GM18907 (cell line): ENCODE measurements at regions not wholly inside any gene's neighbourhood (a gene's known extent, or its start where the extent isn't known, plus 50 kb on each side); places are given as distances from the start of the nearest gene placed in this dataset.
"Not testable (repeated sequence)": the region's sequence is repeated elsewhere in the genome, so short reads cannot be mapped to it uniquely, and the experiment has no call there.

Source experiments
- ATAC-seq: cut with Tn5 transposase; IDR thresholded peaks from one replicate; pipeline ENCODE4 v1.9.1; 2021; ENCODE audit warnings: mild to moderate bottlenecking, moderate library complexity; ENCODE audit not compliant: unreplicated experiment

DNA sequence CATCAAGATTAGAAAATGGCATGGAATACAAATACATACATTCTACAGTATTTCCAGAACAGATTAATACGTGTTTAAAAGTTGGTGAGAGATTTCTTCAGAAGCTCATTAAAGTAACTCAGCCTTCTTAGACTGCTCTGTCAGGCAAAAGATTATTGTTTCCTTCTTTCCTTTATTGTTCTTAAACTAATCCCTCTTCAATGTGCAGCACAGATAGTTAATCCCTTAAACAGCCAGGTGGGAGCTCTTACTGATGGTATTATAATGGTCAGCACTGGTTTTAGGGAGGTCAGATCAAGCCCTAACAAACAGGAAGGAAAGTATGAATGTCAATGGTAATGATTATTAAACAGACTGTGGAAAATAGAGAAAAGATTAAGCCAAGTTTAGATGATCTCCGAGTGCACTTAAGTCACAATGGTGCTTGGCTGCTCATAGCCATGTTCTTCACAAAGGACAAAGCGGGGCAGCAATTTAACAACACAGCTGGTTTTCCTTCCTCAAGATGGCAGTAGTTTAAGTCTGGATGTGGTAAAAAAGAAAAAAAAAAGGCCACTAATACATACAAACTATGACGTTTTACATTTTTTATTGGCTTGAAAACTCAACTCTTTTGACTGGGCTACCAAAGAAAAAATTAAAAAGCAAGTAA is 992.6 kb downstream of the PCDH9 start:
- no peak for ATAC-seq

DNA sequence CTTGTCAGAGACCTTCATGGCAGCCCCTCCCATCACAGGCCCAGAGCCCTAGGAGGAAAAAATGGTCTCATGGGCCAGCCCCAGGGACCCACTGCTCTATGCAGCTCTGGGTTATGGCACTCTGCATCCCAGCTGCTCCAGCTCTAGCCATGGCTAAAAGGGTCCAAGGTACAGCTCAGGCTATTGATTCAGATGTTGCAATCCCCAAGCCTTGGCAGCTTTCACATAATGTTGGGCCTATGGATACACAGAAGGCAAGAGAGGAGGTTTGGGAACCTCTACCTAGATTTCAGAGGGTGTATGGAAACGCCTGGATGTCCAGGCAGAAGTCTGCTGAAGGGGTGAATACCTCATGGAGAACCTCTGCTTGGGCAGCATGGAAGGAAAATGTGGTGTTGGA is 996.0 kb downstream of the PCDH9 start:
- ATAC-seq, result no peak

DNA sequence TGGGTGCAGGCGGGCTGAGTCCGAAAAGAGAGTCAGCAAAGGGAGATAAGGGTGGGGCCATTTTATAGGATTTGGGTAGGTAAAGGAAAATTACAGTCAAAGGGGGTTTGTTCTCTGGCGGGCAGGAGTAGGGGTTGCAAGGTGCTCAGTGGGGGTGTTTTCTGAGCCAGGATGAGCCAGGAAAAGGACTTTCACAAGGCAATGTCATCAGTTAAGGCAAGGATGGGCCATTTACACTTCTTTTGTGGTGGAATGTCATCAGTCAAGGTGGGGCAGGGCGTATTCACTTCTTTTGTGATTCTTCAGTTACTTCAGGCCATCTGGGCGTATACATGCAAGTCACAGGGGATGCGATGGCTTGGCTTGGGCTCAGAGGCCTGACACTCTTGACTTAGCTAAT is 998.2 kb downstream of the PCDH9 start:
- not testable (repeated sequence) for ATAC-seq

DNA sequence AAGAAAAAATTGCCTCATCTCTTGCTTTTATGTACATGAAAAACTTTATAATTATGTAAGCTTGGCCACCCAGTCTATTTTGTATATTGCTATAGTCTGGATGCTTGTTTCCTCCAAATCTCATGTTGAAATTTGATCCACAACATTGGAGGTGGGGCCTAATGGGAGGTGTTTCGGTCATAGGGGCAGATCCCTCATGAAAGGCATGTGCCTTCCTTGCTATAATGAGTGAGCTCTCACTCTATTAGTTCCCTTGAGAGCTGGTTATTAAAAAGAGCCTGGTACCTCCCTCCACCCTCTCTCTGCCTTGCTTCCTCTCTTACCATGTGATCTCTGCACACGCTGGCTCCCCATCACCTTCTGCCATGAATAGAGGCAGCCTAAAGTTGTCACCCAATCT is 1005.1 kb downstream of the PCDH9 start:
- ATAC-seq, result no peak

DNA sequence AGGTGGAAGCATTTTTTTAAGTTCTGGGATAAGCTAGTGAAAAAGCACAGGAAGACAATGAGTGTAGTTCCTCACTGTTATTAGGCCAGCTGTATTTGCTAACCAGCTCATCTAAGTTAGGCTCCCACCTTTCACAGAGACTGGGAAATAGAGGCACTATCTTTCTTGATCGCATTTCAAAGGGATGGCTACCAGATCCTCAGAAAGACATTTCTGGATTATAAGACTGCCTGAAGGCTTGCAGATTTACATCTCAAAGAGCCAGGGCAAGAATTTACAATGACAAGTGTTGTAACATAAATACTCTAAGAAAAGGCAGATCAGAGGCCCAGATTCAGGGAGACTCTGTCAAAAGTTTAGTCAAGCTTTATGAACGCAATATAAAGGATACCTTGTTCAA is 1005.5 kb downstream of the PCDH9 start:
- no peak for ATAC-seq

DNA sequence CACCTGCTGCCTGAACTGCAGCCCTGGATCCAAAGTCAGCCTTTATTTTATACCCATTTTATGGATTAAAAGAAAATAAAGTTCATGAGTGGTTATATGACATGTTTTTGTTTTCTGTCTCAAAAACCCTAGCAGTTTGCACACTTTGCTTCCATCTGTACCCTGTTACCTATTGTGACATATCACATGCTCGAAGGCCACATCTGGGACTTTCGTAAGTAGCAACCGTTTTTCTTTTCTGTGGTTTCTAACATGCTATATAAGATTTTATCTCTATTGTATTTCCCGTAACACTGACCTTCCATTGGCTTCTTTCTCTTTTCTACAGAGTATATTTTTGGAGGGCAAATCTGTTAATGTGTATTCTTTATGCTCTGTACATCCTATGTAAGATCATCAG is 1007.2 kb downstream of the PCDH9 start:
- no peak for ATAC-seq

DNA sequence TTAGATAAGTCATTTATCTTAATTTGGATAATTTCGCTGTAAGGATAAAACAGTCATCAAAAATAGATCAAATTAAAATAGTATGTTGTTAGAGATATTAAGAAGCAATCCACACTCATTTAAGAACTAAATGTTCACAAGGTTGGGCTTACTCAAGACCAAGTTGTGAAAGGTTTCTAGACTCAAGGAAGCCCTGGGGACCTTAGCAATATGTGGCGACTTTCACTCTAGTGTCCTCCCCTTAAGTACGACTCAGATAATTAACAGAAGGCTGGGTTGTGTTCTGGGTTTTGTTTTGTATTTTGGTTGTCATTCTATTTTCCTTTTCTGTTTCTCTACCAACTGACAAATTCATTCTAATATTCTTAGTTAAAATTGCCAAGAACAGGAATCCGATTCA is 1008.0 kb downstream of the PCDH9 start:
- ATAC-seq, result no peak

DNA sequence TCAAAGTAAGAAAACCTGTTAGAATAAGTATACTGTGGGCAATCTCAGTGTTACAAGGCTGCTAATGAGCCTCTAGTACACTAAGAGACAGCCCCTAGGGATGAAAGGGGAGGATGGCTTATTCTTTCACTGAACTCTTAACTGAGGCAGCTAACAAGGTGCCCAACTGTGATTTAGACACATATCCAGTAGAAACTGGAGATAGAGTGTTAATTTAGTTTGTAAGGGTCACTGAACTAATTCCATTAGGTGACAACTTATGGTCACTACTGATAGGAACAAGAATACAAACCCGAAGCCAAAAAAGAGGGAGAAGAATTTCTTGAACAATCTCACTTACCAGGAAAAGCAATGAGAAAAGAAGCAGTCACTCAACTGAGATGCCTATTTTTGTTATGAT is 1010.6 kb downstream of the PCDH9 start:
- ATAC-seq, result no peak

DNA sequence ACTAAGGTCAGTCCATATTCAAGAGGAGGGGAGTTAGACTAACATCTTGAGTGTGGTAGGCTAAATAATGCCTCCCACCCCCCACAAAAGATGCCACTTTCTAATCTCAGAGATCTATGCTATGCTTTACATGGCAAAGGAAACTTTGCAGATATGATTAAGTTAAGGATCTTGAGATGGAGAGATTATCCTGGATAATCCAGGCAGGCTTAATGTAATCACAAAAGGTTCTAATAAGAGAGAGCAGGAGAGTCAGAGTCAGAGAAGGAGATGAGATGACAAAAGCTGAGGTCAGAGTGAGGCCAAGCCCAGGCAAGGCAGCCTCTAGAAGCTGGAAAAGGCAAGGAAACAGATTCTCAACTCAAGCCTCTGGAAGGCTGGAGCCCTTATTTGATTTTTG is 1011.6 kb downstream of the PCDH9 start:
- ATAC-seq, result no peak

DNA sequence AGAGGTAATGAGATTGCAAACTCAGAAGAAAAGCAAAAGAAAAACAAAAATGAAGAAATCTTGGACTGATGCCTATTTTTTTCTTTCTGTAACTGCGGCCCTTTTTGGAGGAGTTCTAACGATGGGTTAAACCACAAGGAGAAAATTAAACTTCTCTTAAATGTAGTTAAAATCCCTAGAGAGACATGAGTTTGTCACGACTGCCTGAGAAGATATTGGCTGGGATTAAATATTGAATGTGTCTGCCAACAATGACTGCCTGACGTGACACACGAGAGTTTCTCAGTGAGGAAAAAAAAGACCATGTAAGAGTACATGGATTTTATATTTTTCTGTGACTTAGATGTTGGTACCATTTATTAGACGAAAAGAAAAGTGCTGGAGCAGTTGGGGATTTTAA is 1013.4 kb downstream of the PCDH9 start:
- ATAC-seq, result no peak

DNA sequence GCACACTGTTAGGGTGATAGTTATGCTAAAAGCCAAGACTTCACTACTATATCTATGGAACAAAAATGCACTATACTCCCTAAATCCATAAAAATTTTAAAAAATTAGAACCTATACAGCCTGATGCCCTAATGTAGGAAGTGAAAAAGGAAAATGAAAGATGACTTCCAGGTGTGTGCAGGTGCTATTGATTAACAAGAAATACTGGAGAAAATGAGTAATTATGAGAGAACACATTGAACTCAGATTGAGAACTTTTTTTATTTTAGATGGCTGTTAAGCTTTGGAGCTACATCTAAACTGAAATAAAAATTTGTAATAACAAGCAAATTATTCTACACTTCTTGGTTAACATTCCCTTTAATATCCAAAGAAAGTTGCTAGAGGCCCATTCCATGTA is 1015.7 kb downstream of the PCDH9 start:
- peak; percentile 36 for ATAC-seq

DNA sequence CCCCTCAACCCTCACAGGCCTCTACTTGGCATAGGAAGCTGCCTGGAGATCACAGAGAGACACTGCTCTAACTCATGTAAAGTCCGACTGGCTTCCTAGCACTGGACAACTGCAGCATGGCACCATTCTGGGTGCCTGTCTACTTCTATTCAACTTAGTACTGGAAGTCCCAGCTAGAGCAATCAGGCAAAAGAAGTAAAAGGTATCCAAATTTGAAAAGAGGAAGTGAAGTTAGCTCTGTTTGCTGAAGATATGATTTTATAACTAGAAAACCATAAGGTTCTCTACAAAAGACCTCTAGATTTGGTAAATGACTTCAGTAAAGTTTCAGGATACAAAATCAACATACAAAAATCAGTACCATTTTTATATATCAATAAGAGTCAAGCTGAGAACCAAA is 1017.6 kb downstream of the PCDH9 start:
- ATAC-seq, result peak; percentile 49

DNA sequence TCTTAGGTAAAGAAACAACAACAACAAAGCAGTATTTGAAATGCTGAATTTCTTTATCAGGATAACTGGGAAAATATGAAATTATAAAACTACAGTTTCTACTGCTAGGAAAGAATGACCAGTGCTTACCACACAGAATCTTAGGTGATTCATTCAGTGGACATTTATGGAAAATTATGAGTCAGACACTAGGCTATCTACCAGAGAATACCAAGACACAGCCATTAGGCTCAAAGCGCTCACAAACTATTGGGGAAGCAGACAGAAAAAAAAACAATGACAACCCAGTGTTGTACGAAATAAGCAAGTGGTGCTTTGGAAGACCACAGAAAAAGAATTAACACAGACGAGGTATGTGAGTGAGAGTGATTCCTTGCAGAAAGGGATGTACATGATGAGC is 1019.5 kb downstream of the PCDH9 start:
- ATAC-seq, result no peak

DNA sequence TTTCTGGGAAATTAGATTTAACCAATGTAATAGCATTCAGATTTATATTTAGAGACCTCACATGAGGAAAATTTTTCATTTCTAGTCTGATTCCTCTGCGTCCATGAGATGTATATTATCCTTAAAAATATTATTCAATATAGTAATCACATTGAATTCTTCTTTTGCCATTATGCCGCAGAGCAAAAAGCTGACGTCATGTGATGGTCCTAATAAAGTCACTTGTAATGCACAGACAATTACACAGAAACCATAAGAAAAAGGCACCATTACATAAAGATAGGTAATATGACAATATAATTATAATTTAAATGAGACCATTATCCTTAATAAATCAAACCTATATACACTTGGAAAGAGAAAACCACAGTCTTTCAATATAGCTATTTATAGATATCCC is 1021.5 kb downstream of the PCDH9 start:
- no peak for ATAC-seq

DNA sequence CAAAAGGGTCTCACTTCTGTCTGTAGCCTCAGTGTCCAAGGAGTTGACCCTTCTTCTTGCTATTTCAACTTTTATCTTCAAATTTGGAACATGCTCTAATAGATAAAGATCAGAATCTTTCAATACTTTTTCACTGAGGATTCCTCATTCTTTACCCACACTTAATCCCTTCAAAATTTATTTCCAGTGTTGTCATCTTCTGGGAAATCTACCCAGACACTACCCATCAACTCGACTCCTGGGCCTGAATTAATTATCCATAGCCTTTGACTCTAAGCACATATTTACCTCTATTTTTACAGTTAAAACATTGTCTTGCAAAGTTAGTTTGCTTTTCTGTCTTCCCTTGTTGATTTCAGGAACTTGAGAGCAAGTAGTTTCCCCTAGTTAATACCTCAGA is 1022.5 kb downstream of the PCDH9 start:
- no peak for ATAC-seq

DNA sequence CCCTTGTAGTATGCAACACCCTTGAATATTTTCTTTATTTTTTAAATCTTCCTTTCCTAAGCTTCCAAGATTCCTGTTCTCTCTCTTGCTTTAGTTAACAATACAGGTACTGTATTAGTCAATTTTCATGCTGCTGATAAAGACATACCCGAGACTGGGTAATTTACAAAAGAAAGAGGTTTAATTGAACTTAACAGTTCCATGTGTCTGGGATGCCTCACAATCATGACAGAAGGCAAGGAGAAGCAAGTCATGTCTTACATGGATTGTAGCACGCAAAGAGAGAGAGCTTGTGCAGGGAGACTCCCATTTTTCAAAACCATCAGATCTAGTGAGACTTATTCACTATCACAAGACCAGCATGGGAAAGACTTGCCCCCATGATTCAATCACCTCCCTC is 1024.3 kb downstream of the PCDH9 start:
- ATAC-seq, result no peak

DNA sequence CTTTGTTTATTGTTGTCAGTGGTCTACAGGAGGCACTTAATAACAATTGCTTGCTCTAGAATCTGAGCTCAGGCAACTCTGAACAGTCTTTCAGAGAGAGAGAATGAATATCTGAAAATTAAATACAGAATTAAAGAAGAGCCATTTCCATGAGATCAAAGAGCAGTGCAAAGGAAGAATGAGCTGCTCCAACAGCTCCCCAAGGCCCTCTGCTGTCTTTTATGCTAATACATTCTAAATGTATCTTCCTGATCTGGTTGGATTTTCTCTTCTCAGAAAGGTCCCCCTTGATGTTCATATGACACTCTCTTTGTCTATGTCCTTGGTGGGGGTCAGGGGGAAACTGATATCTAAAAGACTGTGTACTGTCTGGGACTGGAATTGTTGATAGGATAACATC is 1029.6 kb downstream of the PCDH9 start:
- ATAC-seq, result no peak

DNA sequence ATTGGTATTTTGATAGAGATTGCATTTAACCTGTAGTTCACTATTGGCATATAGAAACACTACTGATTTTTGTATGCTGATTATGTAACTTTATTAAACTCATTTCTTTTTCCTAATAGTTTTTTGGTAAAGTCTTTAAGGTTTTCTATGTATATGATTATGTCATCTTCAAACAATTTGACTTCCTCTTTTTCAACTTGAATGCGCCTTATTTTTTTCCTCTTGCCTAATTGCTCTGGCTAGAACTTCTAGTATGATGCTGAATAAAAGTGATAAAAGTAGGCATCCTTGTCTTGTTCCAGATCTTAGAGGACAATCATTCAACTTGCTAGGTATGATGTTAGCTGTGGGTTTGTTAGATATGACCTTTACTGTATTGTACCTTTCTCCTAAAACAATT is 1034.9 kb downstream of the PCDH9 start:
- ATAC-seq, result no peak

DNA sequence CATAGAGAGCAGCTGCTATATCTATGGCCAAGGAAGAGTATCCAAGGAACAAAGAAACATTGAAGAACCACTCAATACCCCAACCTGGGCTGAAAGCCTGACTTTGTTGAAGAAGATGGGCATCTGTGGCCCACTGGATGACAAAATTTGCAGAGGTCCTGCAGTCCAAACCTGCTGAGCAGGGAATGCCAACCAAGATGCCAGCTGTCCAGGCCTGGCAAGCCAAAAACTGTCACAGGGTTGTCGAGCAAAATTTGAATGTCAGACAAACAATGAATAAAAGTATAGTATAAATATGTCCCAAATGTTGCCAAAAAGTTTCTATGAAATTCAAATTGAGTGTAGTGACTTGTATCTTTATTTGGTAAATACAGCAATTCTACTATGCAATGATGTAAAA is 1040.2 kb downstream of the PCDH9 start:
- ATAC-seq, result no peak

DNA sequence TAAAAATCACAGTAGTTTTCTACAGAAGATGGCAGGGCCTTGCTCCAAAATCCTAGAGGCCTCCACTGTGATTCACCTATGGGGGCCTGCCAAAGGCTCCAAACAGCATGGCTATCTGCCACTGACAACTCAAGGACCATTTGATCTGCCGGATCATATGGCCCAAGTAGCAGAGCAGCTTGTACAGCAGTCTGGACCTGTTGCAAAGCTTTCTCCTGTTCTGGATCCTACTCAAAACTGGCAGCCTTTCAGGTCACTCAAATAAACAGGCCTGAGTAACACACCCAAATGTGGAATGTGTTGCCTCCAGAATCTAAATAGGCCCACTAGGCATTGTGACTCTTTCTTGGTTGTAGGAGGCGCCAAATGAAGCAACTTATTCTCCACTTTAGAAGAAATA is 1049.3 kb downstream of the PCDH9 start:
- ATAC-seq, result no peak

DNA sequence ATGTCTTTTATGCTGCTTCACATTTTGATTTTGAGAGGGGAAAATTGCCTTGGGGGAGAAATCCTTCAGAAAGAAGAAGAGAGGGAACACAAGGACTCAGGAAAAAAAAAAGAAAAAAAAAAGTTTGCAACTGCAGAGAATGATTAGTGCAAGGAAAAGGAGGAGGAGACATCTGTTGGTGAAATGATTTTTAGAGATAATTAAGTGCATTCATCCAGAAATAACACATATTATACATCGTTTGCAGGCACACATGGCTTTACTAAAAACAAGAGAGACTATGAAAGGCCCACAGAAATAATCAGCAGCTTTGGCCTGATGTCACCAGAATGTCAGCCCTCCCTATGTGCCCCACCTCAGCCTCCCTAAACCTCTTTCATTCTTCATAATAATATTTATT is 1058.2 kb downstream of the PCDH9 start:
- no peak for ATAC-seq

DNA sequence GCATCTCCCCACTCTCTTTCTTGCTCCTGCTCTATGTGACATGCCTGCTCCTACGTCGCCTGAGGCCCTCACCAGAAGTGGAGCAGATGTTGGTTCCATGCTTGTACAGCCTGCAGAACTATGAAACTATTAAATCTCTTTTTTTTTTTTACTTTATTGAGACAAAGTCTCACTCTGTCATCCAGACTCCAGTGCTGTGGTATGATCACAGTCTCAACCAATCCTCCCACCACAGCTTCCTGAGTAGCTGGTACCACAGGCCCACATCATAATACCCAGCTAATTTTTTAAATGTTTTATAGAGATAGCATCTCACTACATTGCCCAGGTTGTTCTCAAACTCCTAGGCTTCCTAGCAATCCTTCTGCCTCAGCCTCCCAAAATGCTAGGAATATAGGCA is 1067.7 kb downstream of the PCDH9 start:
- ATAC-seq, result no peak

DNA sequence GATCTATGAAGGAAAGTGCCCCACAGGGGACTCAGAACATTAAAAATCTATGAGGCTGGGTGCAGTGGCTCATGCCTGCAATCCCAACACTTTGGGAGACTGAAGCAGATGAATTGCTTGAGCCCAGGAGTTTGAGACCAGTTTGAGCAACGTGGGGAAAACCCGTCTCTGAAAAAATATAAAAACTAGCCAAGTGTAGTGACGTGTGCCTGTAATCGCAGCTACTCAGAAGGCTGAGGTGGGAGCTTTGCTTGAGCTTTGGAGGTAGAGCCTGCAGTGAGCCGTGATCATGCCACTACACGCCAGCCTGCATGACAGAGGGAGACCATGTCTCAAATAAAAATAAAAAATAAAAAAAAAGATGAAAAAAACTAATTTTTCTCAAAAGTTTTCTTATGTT is 1070.6 kb downstream of the PCDH9 start:
- ATAC-seq, result peak; percentile 92

DNA sequence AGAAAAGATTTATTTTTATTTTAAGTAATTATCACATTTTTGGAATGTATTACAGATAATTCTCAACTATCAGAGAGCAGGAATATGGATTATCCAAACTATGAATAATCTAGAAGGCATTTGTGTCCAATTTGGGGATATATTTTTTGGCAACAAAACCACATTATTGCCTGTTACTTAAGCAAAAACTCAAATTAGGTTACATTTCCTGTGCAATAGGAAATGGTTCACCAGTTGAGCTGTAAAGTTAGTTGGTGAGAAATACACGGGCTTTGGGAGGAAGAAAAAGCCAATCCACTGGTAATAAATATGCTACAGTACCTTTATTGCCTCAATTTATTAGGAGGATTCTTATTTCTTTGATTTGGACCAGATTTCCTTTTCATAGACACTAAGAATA is 1075.2 kb downstream of the PCDH9 start:
- ATAC-seq, result no peak
